Ovary (tissue), 3 donors: ENCODE measurements at regions not wholly inside any gene's neighbourhood (a gene's known extent, or its start where the extent isn't known, plus 50 kb on each side); places are given as distances from the start of the nearest gene placed in this dataset.

ENCODE experiments used
- CTCF ChIP-seq, 3 donors: fragments of 450-650 bp in 2 of 3; fragments of 200-600 bp in 1 of 3; IDR thresholded peaks; one replicate each; pipeline versions ENCODE4 v1.5.1 to v1.8.0; 2016 to 2022; ENCODE audit warnings: antibody characterized with exemption in 3 of 3, mild to moderate bottlenecking in 1 of 3
- POLR2A ChIP-seq: fragments of 450-650 bp; IDR thresholded peaks from one replicate; pipeline ENCODE4 v1.6.1; 2017; ENCODE audit warnings: antibody characterized with exemption, mild to moderate bottlenecking, moderate library complexity
- donor health status: DM: no; HTN: no; CAD: no.

- TF ChIP-seq CTCF (IDR thresholded peaks at IDR 0.05) (no peak), POLR2A (no peak)
Observed at GRCh38 chr15:95998935-95999334, 331.6 kb upstream of the NR2F2 start.
